HG03571 (cell line): ENCODE measurements at regions not wholly inside any gene's neighbourhood (a gene's known extent, or its start where the extent isn't known, plus 50 kb on each side); places are given as distances from the start of the nearest gene placed in this dataset.

Experiments used
- ATAC-seq: cut with Tn5 transposase; IDR thresholded peaks from one replicate; pipeline ENCODE4 v1.9.1; 2021; ENCODE audit not compliant: unreplicated experiment

DNA sequence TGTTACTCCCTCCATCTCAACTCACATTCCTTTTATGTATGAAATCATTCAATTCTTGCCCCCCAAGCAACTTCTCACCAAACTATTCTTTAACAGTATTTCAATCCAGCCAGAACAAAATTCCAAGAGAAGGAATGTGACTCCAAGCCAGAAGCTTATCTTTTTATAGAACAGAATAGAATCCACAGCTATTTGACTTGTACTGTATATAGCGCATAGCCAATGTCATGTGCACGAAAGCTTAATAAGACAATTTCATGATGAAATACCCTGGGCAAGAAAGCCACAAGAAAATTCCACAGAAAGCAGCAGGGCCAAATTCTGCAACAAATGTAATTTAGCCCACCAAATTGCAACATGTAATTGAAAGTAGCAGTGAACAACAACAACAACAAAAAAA is 127.6 kb upstream of the UBE2E2 start:
- ATAC-seq: no peak

DNA sequence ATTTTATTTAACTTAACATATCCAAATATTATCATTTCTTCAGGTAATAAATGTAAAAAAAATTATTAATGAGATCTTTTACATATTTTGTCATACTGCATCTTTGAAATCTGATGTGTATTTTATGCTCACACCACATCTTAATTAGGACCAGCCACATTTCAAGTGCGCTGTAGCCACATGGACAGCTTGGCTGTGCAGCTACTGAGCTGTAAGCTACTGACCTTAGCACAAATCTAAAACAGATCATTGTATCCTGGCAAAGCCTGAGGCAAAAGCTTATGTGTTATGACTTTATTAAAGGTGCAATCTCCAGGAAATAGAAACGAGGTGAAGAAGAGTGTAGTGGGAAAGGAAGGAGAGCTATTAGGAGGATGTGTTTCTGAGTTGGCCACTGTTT is 126.7 kb upstream of the UBE2E2 start:
- ATAC-seq: no peak

- no peak for ATAC-seq
Measured at GRCh38 chr3:23077126-23077525, 126.0 kb upstream of the UBE2E2 start.

GRCh38 chr3:23078735-23079134 is 124.4 kb upstream of the UBE2E2 start:
- ATAC-seq: no peak

DNA sequence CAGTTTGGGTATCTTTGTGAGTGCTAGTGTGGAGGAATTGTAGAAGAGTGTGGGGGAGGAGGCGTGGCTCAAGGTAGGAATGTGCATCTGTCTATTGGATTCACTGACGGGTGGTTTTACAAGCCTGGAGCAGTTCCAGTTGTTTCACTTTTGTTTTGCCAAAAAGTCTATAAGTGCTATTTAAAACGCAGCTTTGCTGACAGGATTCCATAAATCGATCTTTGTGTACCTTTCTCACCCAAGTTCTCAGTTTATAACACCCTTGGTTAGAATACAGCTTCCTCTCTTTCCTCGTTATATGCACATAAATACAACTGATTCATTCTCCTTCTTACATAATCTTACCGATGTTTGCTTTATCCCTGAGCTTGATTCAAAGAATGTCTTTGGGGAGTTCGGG is 123.2 kb upstream of the UBE2E2 start:
- no peak for ATAC-seq

- ATAC-seq: no peak
Measured at GRCh38 chr3:23083701-23084100, 119.4 kb upstream of the UBE2E2 start.

GRCh38 chr3:23084367-23084766 is 118.8 kb upstream of the UBE2E2 start:
- ATAC-seq: no peak

DNA sequence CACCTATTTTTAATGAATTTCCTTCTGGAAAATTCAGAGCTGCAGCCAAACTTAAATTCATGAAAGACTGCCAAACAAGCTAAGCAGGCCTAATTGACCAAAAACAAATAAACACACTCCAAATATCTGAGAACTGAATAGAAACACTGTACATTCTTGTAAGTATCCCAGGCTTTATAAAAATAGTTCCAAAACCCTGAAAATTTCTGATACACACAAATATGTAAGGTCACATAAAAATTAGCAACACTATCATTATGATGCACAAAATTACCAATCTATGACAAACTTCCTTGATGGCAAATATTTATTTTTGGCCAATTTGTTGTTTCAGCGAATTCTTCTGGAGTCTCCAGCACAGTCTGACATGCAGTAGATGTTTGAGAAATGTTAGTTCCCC is 117.9 kb upstream of the UBE2E2 start:
- no peak for ATAC-seq

DNA sequence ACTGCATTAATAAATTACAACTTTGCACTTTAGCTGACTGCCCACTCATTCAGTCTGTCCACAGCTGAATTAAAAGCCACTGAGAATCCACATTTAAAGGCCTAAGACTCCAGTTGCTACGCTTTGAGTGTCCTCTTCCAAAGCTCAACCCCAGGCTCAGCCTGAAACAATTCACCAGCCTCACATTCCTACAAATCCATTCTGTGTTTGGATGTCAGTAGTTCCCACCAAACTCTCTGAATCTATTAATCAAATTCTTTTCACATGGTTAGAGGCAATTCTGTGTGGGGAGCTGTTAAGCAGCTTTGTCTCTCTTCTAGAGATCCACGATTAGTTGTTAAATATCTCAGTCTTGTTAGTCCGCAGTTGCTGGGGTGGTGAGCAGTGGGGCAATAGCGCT is 116.8 kb upstream of the UBE2E2 start:
- ATAC-seq: no peak

GRCh38 chr3:23086831-23087230 is 116.3 kb upstream of the UBE2E2 start:
- ATAC-seq: no peak

- ATAC-seq: no peak
Measured at GRCh38 chr3:23094412-23094811, 108.7 kb upstream of the UBE2E2 start.

DNA sequence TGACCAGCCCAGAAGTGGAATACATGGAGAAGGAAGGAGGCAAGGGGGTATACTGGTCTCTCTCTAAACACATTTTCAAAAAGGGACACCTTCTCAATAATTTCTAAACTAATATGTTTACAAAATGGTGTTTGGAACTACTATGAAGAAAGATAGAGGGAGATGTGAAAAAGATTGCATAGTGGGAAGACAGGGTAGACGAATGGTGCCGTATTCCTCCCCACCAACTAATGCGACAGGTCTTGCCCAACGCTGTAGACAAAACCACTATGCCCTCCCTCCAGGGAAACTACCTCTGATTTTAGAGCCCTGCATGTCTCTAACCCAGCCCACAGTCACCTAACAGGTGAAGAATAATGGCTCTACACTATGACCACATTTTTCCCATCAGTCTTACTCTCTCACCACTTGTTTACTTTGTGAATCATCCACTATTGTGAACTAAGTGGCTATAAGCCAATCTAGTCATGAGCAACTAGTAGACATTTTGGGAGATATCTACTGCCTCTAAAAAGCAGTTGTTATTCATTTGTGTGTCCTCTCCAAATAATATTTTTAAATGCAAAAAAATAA is 108.2 kb upstream of the UBE2E2 start:
- ATAC-seq: no peak

- ATAC-seq: no peak
Measured at GRCh38 chr3:23096041-23096440, 107.1 kb upstream of the UBE2E2 start.

GRCh38 chr3:23099021-23099420 is 104.1 kb upstream of the UBE2E2 start:
- no peak for ATAC-seq

DNA sequence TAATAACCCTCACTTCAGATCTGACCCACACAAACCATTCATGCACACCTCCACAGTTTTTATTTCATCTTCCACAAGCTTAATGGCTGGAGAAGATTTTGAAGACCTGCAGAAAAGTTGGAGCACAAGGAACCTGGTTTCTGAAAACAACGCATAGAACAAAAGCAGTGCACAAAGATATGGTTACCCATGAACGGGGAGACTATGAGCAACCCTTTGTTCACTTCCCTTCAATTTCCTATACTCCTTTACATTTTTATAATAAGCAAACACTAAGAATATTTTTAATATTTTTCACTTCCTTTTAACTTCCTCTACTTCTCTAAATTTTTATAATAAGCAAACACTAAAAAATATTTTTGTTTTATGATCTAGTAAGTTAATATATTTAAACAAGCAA is 103.5 kb upstream of the UBE2E2 start:
- no peak for ATAC-seq

DNA sequence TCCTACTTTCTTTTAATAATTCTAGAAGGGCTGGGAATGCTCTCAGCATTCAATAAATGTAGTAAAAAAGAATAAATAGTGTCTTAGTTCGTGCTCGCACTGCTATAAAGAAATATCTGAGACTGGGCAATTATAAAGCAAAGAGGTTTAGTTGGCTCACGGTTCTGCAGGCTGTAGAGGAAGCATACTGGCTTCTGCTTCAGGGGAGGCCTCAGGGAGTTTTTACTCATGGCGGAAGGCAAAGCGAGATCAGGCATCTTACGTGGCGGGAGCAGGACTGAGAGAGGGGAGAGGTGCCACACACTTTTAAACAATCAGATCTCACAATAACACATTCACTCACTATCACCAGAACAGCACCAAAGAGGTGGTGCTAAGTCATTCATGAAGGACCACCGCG is 103.0 kb upstream of the UBE2E2 start:
- ATAC-seq: no peak

- no peak for ATAC-seq
Measured at GRCh38 chr3:23103764-23104163, 99.4 kb upstream of the UBE2E2 start.

- no peak for ATAC-seq
Measured at GRCh38 chr3:23105048-23105447, 98.1 kb upstream of the UBE2E2 start.

GRCh38 chr3:23106666-23107065 is 96.5 kb upstream of the UBE2E2 start:
- no peak for ATAC-seq

- no peak for ATAC-seq
Measured at GRCh38 chr3:23107221-23107620, 95.9 kb upstream of the UBE2E2 start.

DNA sequence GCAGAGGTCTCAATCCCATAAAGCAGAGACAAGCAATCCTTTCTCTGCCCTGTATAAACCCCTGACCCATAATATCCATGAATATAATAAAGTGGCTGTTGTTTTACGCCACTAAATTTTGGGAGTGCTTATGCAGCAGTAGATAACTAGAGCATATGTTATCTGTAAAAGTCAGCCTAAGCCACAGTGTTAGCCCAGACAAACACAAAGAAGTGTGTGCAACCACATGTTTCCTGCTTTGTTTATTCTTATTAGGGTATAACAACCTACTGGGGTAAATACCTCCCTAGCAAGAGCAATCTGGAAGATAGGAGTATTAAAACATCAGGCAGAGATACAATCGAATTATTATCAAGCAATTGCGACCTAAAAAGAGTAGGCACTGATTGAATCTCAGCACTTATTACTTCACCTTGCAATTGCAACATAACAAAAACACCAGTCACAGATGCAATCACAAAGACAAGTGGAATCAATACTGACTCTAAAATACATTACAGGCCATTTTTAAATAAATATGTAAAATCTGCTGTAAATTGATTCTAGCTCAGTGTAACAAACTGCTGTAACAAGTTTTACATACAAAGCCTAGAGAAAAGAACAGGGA is 94.6 kb upstream of the UBE2E2 start:
- no peak for ATAC-seq

- no peak for ATAC-seq
Measured at GRCh38 chr3:23111286-23111685, 91.8 kb upstream of the UBE2E2 start.

- ATAC-seq: no peak
Measured at GRCh38 chr3:23111797-23112196, 91.3 kb upstream of the UBE2E2 start.
